ENCODE measurements at regions not wholly inside any gene's neighbourhood (a gene's known extent, or its start where the extent isn't known, plus 50 kb on each side); places are given as distances from the start of the nearest gene placed in this dataset.

GRCh38 chr12:127078577-127079350 is 1188.2 kb upstream of the TMEM132C start:
- Mint-ChIP-seq H3K4me1 (peaks cover 4% of the 10 kb centered on the region), H3K4me3 (no peak overlapping the region), H3K27ac (no peak overlapping the region), H3K9me3 (ENCODE audit: insufficient read depth) (no peaks in the 10 kb centered on the region), H3K27me3 (no peaks in the 10 kb centered on the region)
- Histone ChIP-seq H3K27me3 (replicated peaks in 1 of 4; ENCODE audit: control extremely low read depth in 1 of 4, control insufficient read depth in 3 of 4, insufficient read depth in 4 of 4, low read length in 3 of 4) (no peaks in the 10 kb centered on the region), H2AFZ (ENCODE audit: insufficient read depth, low read depth, low read length, poor library complexity, severe bottlenecking) (no peak overlapping the region), H3K36me3 (replicated peaks in 1 of 2; ENCODE audit: control extremely low read depth in 1 of 2, control insufficient read depth in 1 of 2, extremely low read depth in 1 of 2, insufficient read depth in 2 of 2, low read length in 1 of 2) (no peaks in the 10 kb centered on the region), H3K4me3 (ENCODE audit: control extremely low read depth in 1 of 5, extremely low read depth in 1 of 5, insufficient read depth in 1 of 5, low read depth in 2 of 5, low read length in 4 of 5) (no peak overlapping the region), H3K9ac (ENCODE audit: low read length) (no peak overlapping the region), H3K4me2 (replicated peaks; ENCODE audit: low read depth, low read length, poor library complexity, severe bottlenecking) (no peak overlapping the region), H3K9me3 (ENCODE audit: control extremely low read depth in 1 of 3, control insufficient read depth in 2 of 3, insufficient read depth in 1 of 3, low read length in 2 of 3) (no peaks in the 10 kb centered on the region), H3K27ac (ENCODE audit: low read length in 2 of 2) (no peak overlapping the region), H3K79me2 (ENCODE audit: control insufficient read depth, insufficient read depth, low read length) (no peaks in the 10 kb centered on the region), H4K20me1 (ENCODE audit: control insufficient read depth, insufficient read depth, low read length, poor library complexity, severe bottlenecking) (no peaks in the 10 kb centered on the region), H3K4me1 (ENCODE audit: control insufficient read depth in 2 of 2, insufficient read depth in 2 of 2, low read length in 2 of 2) (no peaks in the 10 kb centered on the region)
- no peak for ATAC-seq (ENCODE audit: low read depth)
- DNase-seq = no peak
- TF ChIP-seq EZH2 (IDR thresholded peaks at IDR 0.05; ENCODE audit: borderline replicate concordance, insufficient read depth, low read depth, low read length, poor library complexity, severe bottlenecking) (no peak), CTCF (IDR thresholded peaks at IDR 0.05) (no peak)
- intact Hi-C loops (cut with micrococcal nuclease) = no loop called here
- ChIA-PET CTCF (no interaction called here), POLR2A (no interaction called here)
- 71% methylated on average over 4 of the region's 5 CpGs for WGBS (ENCODE audit: insufficient coverage)

GRCh38 chr12:127079636-127080035 is 1187.3 kb upstream of the TMEM132C start:
- CTCF ChIA-PET = no interaction called here

More at GRCh38 chr12:127079636-127080035, 1187.3 kb upstream of the TMEM132C start:
- POLR2A ChIA-PET = no interaction called here
- ATAC-seq (ENCODE audit: low read depth) (no peak), DNase-seq (peak; percentile 3)
- peaks cover 4% of the 10 kb centered on the region for H3K4me1 Mint-ChIP-seq
- Histone ChIP-seq H4K20me1 (ENCODE audit: control insufficient read depth, insufficient read depth, low read length, poor library complexity, severe bottlenecking) (no peaks in the 10 kb centered on the region), H3K4me3 (ENCODE audit: control extremely low read depth in 1 of 5, extremely low read depth in 1 of 5, insufficient read depth in 1 of 5, low read depth in 2 of 5, low read length in 4 of 5) (no peak overlapping the region), H3K27me3 (replicated peaks in 1 of 4; ENCODE audit: control extremely low read depth in 1 of 4, control insufficient read depth in 3 of 4, insufficient read depth in 4 of 4, low read length in 3 of 4) (no peaks in the 10 kb centered on the region), H3K4me2 (replicated peaks; ENCODE audit: low read depth, low read length, poor library complexity, severe bottlenecking) (no peak overlapping the region), H3K36me3 (replicated peaks in 1 of 2; ENCODE audit: control extremely low read depth in 1 of 2, control insufficient read depth in 1 of 2, extremely low read depth in 1 of 2, insufficient read depth in 2 of 2, low read length in 1 of 2) (no peaks in the 10 kb centered on the region), H3K4me1 (ENCODE audit: control insufficient read depth in 2 of 2, insufficient read depth in 2 of 2, low read length in 2 of 2) (no peaks in the 10 kb centered on the region), H2AFZ (ENCODE audit: insufficient read depth, low read depth, low read length, poor library complexity, severe bottlenecking) (no peak overlapping the region), H3K27ac (ENCODE audit: low read length in 2 of 2) (no peak overlapping the region), H3K79me2 (ENCODE audit: control insufficient read depth, insufficient read depth, low read length) (no peaks in the 10 kb centered on the region), H3K9me3 (ENCODE audit: control extremely low read depth in 1 of 3, control insufficient read depth in 2 of 3, insufficient read depth in 1 of 3, low read length in 2 of 3) (no peaks in the 10 kb centered on the region), H3K9ac (ENCODE audit: low read length) (no peak overlapping the region)
- H3K4me3 Mint-ChIP-seq = no peak overlapping the region
- no peaks in the 10 kb centered on the region for H3K9me3 Mint-ChIP-seq (ENCODE audit: insufficient read depth)
- TF ChIP-seq EZH2 (IDR thresholded peaks at IDR 0.05; ENCODE audit: borderline replicate concordance, insufficient read depth, low read depth, low read length, poor library complexity, severe bottlenecking) (no peak), CTCF (IDR thresholded peaks at IDR 0.05) (no peak)
- no peak overlapping the region for H3K27ac Mint-ChIP-seq
- no peaks in the 10 kb centered on the region for H3K27me3 Mint-ChIP-seq
- intact Hi-C loops (cut with micrococcal nuclease) = no loop called here
- WGBS (ENCODE audit: insufficient coverage) = 67% methylated on average over 2 of the region's 3 CpGs

All from B cell (primary cell).